ENCODE measurements at regions not wholly inside any gene's neighbourhood (a gene's known extent, or its start where the extent isn't known, plus 50 kb on each side); places are given as distances from the start of the nearest gene placed in this dataset.

- Histone ChIP-seq H3K27me3 (ENCODE audit: control insufficient read depth, insufficient read depth, low read length) (no peaks in the 10 kb centered on the region), H3K4me3 (ENCODE audit: low read depth, low read length) (no peak overlapping the region), H3K36me3 (ENCODE audit: control insufficient read depth, insufficient read depth, low read length) (no peaks in the 10 kb centered on the region), H3K9me3 (ENCODE audit: control insufficient read depth, low read length) (no peaks in the 10 kb centered on the region), H3K9ac (no peak overlapping the region), H3K4me2 (ENCODE audit: low read length) (no peak overlapping the region), H2AFZ (no peak overlapping the region), H3K27ac (no peak overlapping the region), H3K79me2 (no peaks in the 10 kb centered on the region), H3K4me1 (no peaks in the 10 kb centered on the region)
- TF ChIP-seq CTCF (IDR thresholded peaks at IDR 0.05) = no peak
Measured at GRCh38 chr20:51287628-51288413, 254.7 kb downstream of the NFATC2 start.

- no peaks in the 10 kb centered on the region for H3K36me3 ChIP-seq (ENCODE audit: control insufficient read depth, insufficient read depth, low read length)
Measured at GRCh38 chr20:51286758-51287157, 255.8 kb downstream of the NFATC2 start.

GRCh38 chr20:51285684-51286083 is 256.8 kb downstream of the NFATC2 start:
- Histone ChIP-seq H3K9ac (no peak overlapping the region), H3K27ac (no peak overlapping the region), H3K9me3 (ENCODE audit: control insufficient read depth, low read length) (no peaks in the 10 kb centered on the region), H3K36me3 (ENCODE audit: control insufficient read depth, insufficient read depth, low read length) (no peaks in the 10 kb centered on the region), H3K4me3 (ENCODE audit: low read depth, low read length) (no peak overlapping the region), H2AFZ (no peak overlapping the region), H3K27me3 (ENCODE audit: control insufficient read depth, insufficient read depth, low read length) (no peaks in the 10 kb centered on the region), H3K4me1 (no peaks in the 10 kb centered on the region), H3K79me2 (no peaks in the 10 kb centered on the region), H3K4me2 (ENCODE audit: low read length) (no peak overlapping the region)
- no peak for TF ChIP-seq CTCF (IDR thresholded peaks at IDR 0.05)

More at GRCh38 chr20:51286758-51287157, 255.8 kb downstream of the NFATC2 start:
- no peaks in the 10 kb centered on the region for H3K9me3 ChIP-seq (ENCODE audit: control insufficient read depth, low read length)
- H2AFZ ChIP-seq = no peak overlapping the region
- H3K9ac ChIP-seq = no peak overlapping the region
- no peak overlapping the region for H3K4me3 ChIP-seq (ENCODE audit: low read depth, low read length)
- no peaks in the 10 kb centered on the region for H3K27me3 ChIP-seq (ENCODE audit: control insufficient read depth, insufficient read depth, low read length)
- no peaks in the 10 kb centered on the region for H3K4me1 ChIP-seq
- H3K79me2 ChIP-seq = no peaks in the 10 kb centered on the region
- H3K27ac ChIP-seq = no peak overlapping the region
- no peak overlapping the region for H3K4me2 ChIP-seq (ENCODE audit: low read length)
- no peak for TF ChIP-seq CTCF (IDR thresholded peaks at IDR 0.05)

GRCh38 chr20:51284871-51285270 is 257.6 kb downstream of the NFATC2 start:
- no peaks in the 10 kb centered on the region for H3K4me1 ChIP-seq
- no peaks in the 10 kb centered on the region for H3K27me3 ChIP-seq (ENCODE audit: control insufficient read depth, insufficient read depth, low read length)
- no peaks in the 10 kb centered on the region for H3K79me2 ChIP-seq
- no peak for TF ChIP-seq CTCF (IDR thresholded peaks at IDR 0.05)
- H3K4me3 ChIP-seq (ENCODE audit: low read depth, low read length) = no peak overlapping the region
- H3K9ac ChIP-seq = no peak overlapping the region
- H3K36me3 ChIP-seq (ENCODE audit: control insufficient read depth, insufficient read depth, low read length) = no peaks in the 10 kb centered on the region
- H3K9me3 ChIP-seq (ENCODE audit: control insufficient read depth, low read length) = no peaks in the 10 kb centered on the region
- H2AFZ ChIP-seq = no peak overlapping the region
- no peak overlapping the region for H3K27ac ChIP-seq
- no peak overlapping the region for H3K4me2 ChIP-seq (ENCODE audit: low read length)

GRCh38 chr20:51284176-51284575 is 258.3 kb downstream of the NFATC2 start:
- Histone ChIP-seq H3K4me1 (no peaks in the 10 kb centered on the region), H3K27me3 (ENCODE audit: control insufficient read depth, insufficient read depth, low read length) (no peaks in the 10 kb centered on the region), H3K4me3 (ENCODE audit: low read depth, low read length) (no peak overlapping the region), H3K27ac (no peak overlapping the region), H3K9me3 (ENCODE audit: control insufficient read depth, low read length) (no peaks in the 10 kb centered on the region), H3K4me2 (ENCODE audit: low read length) (no peak overlapping the region), H3K79me2 (no peaks in the 10 kb centered on the region), H2AFZ (no peak overlapping the region), H3K36me3 (ENCODE audit: control insufficient read depth, insufficient read depth, low read length) (no peaks in the 10 kb centered on the region), H3K9ac (no peak overlapping the region)
- TF ChIP-seq CTCF (IDR thresholded peaks at IDR 0.05) = no peak

Data from parathyroid adenoma (tissue), 2 donors.